CD4-positive, alpha-beta T cell treated with Interleukin-4 for 1 hour (primary cell): ENCODE measurements at regions not wholly inside any gene's neighbourhood (a gene's known extent, or its start where the extent isn't known, plus 50 kb on each side); places are given as distances from the start of the nearest gene placed in this dataset.
A peak's percentile ranks its signal among the peaks of the same experiment; 100 is the strongest.
"Not testable (repeated sequence)": the region's sequence is repeated elsewhere in the genome, so short reads cannot be mapped to it uniquely, and the experiment has no call there.

Source experiments
- DNase-seq, 2 donors: peaks; one replicate each; pipeline ENCODE4 v3.0.0-alpha.2; 2020 to 2022

DNA sequence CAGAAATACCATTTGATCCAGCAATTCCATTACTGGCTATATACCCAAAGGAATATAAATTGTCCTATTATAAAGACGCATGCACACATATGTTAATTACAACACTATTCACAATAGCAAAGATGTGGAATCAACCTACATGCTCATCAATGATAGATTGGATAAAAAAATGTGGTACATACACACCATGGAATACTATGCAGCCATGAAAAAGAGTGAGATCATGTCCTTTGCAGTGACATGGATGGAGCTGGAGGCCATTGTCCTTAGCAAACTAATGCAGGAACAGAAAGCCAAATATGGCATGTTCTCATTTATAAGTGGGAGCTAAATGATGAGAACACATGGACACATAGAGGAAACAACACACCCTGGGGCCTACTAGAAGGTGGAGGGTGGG lies 78.3 kb upstream of the EED start:
- DNase-seq = not testable (repeated sequence)

DNA sequence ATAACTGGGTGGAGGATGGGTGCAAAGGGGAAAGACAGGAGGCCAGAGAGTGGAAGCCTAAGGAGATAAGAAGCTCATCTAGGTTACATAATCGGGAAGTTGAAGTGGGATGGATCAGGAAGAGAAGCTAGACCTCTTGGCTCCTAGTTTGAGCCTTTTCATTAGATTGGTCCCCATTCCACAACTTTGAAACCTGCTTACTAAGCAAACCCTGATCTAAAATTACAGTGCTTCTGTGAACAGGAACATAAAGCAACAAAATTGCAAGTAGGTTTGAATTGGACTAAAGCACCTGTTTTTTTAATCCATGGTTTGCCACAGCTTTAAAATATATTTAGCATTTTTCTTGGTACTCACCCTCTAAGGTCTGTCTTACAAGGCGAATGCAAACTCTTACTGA lies 80.4 kb upstream of the EED start:
- DNase-seq = no peak

DNA sequence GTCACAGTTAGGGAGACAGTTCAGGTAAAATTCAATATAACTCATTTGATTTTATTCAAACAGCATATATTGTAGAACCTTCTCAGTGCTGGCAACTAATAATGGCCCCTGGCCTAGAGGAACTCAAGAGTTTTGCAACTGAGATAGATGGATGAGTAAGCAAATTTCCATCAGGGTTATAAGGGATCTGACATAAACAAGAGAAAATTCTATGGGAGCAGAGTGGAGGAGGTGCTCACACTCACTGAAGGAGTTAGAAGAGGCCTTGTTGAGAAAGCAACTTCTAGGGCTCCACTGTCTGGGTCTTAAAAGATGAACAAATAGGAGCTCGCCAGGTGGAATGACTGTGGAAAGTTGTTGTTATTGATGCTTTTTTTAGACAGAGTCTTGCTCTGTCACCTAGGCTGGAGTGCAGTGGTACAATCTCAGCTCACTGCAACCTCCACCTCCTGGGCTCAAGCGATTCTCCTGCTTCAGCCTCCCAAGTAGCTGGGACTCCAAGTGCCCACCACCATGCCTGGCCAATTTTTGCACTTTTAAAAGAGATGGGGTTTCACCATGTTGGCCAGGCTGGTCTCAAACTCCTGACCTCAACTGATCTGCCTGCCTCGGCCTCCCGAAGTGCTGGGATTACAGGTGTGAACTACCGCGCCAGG lies 81.2 kb upstream of the EED start:
- not testable (repeated sequence) for DNase-seq

DNA sequence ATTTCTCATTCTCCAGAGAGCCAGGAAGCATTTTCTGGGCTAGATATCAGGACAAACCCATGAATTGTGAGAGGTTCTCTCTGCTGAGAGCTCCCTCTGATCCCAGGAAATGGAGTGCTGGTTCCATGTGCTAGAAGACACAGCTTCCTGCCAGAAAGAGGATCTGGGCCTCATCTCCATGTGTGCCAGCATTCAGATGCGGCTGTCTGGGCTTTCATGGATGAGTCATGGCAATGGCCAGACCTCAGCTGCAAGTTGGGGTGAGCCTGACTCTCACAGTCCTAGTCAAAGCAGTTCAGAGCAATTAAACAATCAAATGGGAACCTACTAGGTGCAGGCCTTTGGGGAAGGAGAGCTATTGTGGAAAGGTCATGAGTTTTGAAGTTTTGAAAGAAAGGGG lies 82.3 kb upstream of the EED start:
- DNase-seq = peak in 1 of 2 donors; percentile 64

DNA sequence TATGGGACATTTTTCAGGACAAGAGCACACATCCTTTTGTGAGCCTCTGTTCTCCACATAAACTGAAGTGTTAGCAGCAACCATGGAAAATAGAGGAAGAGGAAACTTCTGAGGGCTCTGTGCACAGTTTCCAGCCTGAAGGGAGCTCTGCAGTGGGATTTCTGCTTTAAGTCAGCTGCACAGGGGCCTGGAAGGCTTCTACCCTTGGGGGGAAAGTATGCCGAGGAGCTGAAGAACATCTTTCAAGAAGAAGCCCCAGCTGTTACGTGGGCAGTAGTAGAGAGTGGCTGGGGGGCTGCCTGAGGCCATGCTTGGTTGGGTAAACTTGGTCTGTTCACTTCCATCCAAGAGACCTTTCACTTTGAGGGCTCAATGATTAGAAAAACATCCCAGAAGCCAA lies 82.7 kb upstream of the EED start:
- DNase-seq = no peak

DNA sequence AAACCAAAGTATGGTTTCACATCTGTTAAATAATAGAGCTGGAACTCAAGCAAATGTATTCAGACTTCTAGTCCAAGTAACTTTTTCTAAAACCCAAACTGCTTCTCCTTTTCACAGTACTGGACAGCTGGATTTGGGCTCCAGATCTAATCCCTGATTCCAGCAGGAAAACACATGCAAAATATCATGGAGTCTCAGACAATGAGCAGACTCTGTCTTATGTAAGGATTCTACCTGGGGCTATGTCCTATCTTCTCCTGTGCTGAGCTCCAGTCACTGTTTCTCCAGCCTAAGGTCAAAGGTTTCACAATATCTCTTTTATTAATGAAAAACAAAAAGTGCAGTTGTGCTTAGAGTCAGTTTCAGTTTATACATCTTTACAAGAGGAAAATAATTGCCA lies 83.2 kb upstream of the EED start:
- DNase-seq = no peak

DNA sequence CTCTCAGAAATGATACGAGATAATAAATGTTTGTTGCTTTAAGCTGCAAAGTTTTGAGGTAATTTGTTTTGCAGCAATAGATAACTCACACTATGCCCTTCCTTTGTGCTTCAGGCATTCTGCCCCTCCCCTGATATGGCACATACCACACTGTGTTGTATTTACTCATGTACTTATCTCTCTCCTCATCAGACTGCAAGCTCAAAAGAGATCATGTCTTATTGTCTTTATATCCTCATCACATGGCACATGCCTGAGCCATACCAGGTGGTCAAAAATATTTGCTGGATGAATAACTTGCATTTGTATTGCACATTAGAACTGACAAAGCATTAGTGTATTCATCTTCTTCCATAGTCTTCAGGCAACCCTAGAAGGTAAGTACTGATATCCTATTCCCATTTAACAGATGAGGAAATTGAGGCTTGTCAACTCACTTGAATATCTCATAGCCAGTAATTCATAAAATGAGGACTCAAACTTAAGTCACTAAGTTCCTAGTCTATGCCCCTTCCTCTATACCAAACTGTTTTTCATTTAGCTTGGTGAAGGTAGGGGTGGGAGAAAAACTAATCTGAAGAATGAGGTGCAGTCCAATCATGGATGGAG lies 83.9 kb upstream of the EED start:
- no peak for DNase-seq

DNA sequence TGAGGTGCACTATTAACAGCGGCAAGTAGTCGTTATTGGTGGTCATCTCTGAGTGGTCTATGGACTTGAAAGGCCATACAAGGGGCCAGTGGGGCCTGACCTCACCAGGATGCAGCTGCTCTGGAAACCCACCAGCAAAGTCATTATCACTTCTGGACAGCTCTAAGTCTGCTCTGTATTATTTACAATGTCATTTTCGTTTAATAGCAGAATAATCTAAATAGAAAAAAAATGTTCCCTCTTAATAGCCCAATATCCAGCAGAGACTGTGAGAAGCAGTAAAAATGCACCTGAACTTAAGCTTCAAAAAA lies 85.0 kb upstream of the EED start:
- DNase-seq = no peak

DNA sequence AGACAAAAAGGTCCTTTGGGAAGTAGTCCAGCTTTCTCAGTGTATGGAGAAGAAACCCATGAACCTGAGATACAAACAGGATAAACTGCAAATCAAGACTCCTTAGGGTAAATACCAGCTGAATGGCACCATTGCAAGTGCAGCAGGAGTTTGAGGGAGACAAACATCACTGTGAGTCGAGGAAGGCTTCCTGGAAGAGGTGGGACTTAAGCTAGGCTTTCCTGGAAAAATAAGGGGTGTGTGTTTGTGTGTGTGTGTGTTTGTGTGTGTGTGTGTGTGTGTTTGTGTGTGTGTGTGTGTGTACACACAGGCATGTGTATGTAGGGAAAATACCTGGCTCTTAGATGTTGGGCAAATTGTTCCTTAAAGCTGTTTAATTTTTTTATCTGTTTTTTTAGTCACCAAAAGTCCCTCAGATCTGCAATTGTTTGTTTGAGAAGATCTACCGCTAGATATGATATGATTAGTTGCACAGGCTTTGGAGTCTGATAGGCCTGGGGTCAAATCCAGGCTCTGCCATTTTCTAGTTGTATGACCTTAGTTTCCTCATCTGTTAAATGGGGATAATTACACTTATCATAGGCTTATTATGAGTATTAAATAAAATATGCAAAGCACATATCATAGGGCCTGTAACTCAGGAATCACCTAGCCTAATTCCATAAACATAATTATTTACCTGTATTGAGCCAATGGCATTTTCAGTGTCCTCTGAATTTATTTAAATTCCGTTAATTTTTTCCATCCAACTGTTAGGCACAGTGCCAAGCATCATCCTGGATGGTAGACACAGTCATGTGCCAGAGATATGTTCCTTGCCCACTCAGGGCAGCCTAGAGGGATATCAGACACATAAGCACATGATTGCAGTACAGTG lies 85.6 kb upstream of the EED start:
- no peak for DNase-seq

DNA sequence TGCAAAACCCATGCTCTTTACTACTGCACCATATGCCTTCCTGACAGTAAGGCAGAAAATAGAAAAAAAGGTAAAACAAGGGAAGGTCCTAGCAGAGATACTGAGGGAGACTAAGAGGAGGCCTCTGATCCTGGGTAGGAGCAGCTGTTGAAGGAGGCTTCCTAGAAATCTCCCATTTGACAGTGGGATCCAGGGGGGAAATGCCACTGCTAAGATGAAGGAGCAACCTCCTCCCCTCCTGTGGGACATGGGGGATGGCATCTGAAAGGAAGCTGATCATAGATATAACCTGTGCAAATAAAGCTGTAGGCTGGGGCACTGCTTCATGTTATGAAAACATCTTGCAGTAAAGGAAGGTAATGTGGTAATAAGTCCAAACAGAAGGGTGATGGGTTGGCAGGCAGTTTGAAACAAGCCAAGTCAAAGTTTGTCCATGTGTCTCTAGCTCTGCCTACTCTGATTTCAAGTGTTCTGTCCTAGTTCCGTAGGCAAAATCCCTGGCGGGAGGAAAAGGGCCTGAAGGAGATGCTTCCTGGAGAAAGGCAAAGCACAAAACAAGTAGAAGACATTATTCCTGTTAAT lies 86.7 kb upstream of the EED start:
- DNase-seq = no peak

DNA sequence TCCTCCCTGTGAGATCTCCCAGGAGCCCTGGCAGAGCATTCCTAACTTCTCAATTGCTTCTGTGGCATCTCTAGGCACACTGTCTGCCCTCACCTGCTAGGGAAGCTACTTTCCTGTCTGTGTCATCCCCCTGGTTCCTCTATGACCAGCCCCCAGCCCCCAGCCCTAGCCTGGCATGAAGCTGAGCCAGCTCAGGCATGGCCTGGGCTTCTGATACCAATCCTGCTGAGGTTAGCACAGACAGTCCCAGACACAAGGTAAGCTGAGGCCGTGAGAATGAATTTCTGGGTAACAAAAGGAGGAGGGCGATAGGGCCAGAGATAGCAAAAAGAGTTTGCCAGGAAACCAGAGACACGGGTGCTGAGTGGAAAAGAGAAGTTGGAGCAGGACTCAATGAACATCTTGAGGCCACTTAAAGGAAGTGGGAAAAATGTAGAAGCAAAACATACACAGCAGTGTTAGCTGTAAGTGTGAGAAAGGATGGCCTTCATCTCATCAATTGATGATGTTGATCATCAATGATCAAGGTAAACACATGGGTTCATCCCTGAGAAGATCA lies 87.6 kb upstream of the PICALM start:
- no peak for DNase-seq

DNA sequence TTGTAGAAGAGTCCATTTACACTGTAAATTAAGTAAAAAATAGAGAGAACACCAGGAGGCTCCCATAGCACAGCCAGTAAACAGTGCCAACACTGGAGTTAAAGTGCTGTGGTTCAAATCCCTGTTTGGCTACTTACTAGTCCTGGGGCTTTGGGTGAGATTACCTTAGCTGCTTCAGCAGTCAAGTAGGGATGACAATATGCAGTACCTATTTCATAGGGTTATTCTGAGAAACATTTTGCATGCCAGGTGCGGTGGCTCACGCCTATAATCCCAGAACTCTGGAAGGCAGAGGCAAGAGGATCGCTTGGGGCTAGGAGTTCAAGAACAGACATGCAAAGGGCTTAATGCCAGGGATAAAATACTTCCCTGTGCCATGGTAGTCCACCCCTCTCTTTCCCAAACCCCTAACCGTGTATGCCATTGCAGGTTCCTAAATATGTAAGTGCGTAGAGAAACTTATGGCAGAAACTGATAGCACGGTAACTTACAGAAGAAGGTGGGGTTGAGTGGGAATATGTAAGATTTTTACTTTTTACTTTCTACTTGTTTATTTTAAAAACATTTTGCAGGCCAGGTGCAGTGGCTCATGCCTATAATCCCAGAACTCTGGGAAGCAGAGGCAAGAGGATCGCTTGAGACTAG lies 86.4 kb upstream of the PICALM start:
- DNase-seq = no peak

DNA sequence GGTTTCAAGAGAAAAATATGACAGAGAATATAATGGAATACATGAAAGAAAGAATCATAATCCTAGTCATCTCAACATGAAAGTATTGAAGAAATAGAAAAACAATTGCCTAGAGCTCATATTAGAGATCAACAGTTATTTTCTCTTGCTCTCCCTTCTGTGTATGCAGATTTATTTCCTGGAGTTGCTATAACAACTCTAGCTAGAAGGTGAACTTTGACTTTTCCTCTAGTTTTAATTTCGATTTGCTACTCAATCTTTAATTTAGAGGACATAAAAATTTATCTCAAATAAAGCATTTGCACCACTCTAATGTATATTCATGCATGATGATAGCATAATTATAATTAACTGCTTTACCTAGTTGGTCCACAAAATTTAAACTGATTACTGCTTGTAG lies 84.6 kb upstream of the PICALM start:
- DNase-seq = no peak

DNA sequence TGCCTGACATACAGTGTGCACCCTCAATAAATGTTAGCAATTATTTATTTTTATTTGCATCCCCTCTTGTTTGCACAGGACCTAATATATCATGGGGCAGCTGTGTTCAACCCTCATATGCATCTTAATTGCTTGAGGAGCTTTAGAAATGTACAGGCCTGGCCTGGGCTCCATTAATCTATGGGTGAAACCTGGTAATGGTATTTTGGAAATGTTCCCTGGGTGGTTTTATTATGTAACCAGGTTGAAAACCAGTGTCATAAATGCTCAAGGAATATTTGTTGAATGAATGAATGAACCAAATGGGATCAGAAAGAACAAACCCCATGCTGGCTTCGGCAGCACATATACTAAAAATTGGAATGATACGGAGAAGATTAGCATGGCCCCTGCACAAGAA lies 84.0 kb upstream of the PICALM start:
- no peak for DNase-seq

DNA sequence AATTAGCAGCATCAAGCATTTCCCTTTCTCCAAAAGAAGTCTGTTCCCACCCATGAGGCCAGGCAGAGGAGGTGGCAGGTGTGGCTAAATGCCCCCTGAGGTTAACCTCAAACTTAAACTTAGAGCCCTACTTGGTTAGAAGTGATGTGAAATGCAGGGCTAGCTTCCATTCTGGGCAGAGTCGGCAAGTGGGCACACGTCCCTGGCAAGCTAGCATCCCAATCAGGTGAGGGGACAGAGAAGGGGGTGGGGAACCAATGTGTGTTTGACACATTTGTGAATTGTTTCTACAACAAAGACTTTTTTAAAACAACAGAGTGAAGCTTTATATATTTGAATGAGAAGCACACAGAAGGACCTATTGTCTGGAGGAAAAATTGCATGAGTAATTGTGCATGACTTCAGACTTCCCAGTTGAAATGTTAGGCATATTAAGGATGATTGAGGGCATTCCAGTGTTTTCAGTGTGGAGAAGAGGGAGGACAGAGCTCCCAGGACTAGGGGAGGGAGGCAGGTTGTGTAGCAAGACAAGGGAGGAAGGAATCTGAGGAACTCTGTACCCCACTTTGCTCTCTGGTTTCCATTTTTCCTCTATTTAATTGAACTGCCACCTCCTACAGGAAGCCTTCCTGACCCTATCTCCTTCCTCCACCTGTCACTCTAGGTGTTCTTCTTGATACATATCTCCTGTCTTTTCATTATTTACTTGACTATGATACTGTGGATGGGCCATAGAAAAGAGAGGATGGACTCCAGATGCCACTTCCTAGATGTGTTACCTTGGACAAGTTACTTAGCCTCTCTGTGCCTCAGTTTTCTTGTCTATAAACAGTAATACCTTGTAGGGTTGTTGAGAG lies 83.3 kb upstream of the PICALM start:
- no peak for DNase-seq

DNA sequence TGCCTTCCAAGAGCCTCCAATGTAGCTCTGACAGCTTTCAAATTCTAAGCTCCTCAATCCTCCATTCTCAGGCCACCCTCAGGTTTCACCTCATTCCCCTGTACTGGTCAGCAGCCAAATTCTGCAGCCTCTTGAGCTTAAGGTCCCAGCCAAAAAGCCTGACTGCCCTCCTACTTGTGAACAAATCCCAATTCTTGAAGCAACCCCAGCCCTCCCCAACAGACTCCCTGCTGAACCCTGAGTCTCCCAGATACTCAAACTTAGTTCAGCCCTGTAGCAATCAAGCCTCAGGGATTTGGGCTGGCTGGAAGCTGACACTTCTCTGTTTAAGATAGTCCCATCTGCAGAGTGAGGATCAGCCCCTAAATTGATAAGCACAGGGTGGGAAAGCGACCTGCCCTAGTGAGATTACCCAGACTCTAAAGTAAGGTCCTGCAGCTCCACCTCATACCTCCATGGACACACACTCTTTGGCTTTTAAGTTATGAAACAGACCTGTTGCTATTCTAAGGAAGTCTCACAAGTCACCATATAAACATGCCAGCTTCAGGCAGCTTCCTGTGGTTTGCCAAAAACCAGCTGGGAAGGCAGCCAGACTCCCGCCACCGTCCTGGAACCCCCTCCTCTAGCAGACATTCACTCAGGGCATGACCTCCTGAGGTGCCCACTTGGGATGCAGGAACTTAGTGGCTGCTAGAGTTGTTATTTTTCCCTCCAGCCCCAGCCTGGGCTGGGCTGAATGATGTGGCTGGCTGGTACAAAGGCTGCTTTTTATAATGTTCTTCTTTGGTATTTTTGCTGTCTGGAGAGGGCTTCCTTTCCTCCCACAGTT lies 82.5 kb upstream of the PICALM start:
- DNase-seq = no peak

DNA sequence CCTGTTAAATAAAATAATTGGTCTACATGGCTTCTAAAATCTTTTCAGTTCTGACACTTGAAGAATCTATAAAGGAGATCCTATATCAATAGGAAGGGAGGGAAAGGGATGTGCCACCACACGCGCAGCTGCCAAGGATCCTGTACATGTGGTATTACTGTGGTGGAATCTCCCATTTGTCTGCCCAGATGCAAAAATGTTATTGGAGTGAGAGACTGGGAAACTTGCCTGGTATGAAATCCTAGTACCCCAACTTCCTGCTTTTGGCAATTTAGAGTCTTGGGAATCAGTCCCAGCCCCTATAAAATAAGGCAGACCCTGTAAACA lies 81.9 kb upstream of the PICALM start:
- no peak for DNase-seq

DNA sequence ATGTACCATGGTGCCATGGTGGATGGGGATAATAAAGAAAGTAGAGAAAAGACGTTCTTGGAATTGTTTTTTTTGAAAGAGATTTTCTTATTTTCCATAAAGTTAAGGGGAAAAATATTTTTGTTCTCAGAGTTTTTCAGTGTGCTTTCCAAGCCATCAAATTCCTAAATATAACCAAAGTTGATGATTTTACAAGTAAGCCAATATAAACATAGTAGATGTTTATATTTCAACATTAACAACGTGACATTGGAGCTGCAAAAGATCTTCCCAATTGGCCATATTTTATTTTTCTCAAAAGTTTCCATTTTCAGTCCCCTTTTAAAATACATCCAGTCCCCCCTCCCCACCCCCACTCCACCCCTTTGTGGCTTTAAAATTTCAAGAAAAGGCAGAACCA lies 80.9 kb upstream of the PICALM start:
- DNase-seq = no peak

DNA sequence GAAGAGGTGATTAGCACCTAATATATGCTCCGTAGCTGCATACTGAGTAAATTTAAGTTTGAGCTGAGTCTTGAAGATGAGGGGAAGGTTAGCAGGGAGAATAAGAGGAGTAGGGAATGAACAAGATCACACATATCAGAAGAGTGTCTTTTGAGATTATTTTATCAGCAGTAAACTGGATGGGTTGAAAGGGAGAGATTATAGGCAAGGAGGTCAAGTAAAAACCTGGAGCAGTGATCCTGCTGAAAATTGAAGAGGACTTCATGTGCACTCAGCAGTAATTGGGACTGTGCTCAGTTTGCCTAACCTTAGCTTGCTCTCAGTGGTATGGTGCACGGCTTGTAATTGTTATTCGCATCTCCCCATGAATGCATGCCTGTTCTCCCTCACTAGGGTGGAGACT lies 79.5 kb upstream of the PICALM start:
- no peak for DNase-seq

DNA sequence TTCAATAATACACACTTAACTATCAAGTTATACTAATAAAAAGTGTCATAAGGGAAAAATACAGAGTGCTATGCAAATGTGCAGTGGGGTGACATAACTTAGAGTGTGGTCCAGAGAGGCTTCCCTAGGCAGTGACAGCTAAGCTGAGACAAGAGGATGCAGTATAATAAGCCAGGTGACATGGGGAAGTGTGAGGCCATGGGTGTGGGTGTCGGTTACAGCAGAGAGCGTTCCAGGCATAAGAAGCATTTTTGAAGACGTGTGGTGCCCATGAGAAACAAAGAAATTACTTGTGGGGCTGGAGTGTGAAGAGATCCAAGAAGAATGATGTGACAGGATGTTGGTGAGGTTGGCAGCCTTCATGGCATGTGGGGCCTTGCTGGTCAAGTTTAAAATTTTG lies 78.1 kb upstream of the PICALM start:
- DNase-seq = no peak

DNA sequence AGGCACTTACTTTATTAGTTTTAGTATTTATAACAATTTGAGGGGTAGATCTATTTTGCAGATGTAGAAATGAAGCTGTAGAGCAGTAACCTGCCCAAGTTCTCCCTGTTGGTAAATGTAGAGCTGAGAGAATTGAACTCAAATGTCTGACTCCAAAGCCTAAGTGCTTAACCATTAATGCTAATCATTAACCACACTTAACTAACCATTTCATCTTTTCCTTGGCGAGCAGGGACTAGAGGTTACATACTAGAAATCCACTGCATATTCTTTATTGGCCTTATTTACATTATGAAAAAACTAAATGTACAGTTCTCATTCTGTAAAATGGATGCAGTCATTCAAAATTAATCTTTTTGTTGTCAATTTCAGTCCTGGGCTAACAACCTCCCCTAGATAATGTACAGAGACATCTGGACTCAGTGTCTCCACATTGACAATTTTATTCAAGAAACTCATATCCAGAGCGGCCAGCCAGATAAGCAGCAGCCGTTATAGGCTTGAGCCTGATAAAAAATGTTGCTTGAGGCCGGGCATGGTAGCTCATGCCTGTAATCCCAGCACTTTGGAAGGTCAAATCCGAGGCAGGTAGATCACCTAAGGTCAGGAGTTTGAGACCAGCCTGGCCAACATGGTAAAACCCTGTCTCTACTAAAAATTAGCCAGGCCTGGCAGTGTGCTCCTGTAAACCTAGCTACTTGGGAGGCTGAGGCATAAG lies 76.7 kb upstream of the PICALM start:
- DNase-seq = no peak
